Tibial artery (tissue), 4 donors: ENCODE measurements at regions not wholly inside any gene's neighbourhood (a gene's known extent, or its start where the extent isn't known, plus 50 kb on each side); places are given as distances from the start of the nearest gene placed in this dataset.

ENCODE experiments used
- DNase-seq, 2 donors: peaks; one replicate each; pipeline ENCODE4 v3.0.0-alpha.2; 2019
- H3K27ac ChIP-seq, 2 donors: fragments of 200-600 bp; sonication (generic) in 1 of 2; 1 replicate in 1 of 2; 2 replicates in 1 of 2; pipeline ENCODE4 v1.5.1; 2018 to 2019; ENCODE audit warnings: mild to moderate bottlenecking in 1 of 2
- H3K27me3 ChIP-seq, 2 donors: fragments of 200-600 bp; sonication (generic) in 1 of 2; one replicate each; pipeline versions ENCODE4 v1.5.1 to v1.6.0; 2016 to 2019
- H3K36me3 ChIP-seq, 3 donors: fragments of 200-600 bp; sonication (generic) in 2 of 3; one replicate each; pipeline ENCODE4 v1.5.1; 2016 to 2019; ENCODE audit warnings: mild to moderate bottlenecking in 2 of 3
- H3K4me1 ChIP-seq, 4 donors: fragments of 200-600 bp; sonication (generic) in 2 of 4; 1 replicate in 3 of 4; 2 replicates in 1 of 4; pipeline ENCODE4 v1.5.1; 2016 to 2019
- H3K4me3 ChIP-seq, 2 donors: fragments of 200-600 bp; sonication (generic) in 1 of 2; 1 replicate in 1 of 2; 2 replicates in 1 of 2; pipeline ENCODE4 v1.5.1; 2018 to 2019; ENCODE audit warnings: mild to moderate bottlenecking in 2 of 2
- H3K9me3 ChIP-seq, 3 donors: fragments of 200-600 bp; sonication (generic) in 1 of 3; one replicate each; pipeline ENCODE4 v1.5.1; 2016 to 2019
- CTCF ChIP-seq, 2 experiments: fragments of 200-600 bp in 1 of 2; fragments of 450-650 bp in 1 of 2; IDR thresholded peaks; one replicate each; pipeline ENCODE4 v1.5.1; 2017 to 2019; ENCODE audit warnings: antibody characterized with exemption in 2 of 2, mild to moderate bottlenecking in 1 of 2, moderate library complexity in 1 of 2
- intact Hi-C: fragments of 100-400 bp; cut with DNase I; formaldehyde crosslinking; loops from one replicate; pipeline ENCODE4 v1.15.0; 2023; ENCODE audit warnings: low total_unique reads

- intact Hi-C loops: no loop called here
- H3K36me3 ChIP-seq: no peaks in the 10 kb centered on the region
- H3K9me3 ChIP-seq: no peaks in the 10 kb centered on the region
- H3K27ac ChIP-seq: no peak overlapping the region
- no peak for DNase-seq
- peaks cover 0 to 3% (median 0%) of the 10 kb centered on the region in 4 donors for H3K4me1 ChIP-seq
- H3K4me3 ChIP-seq: no peak overlapping the region
- H3K27me3 ChIP-seq: no peaks in the 10 kb centered on the region
- no peak for TF ChIP-seq CTCF (IDR thresholded peaks at IDR 0.05)
Measured at GRCh38 chr10:6909905-6910560, 330.0 kb upstream of the PRKCQ start.

GRCh38 chr10:6907877-6908530, 327.9 kb upstream of the PRKCQ start:
- H3K4me3 ChIP-seq: no peak overlapping the region
- intact Hi-C loops: no loop called here

GRCh38 chr10:6894405-6894804, 314.3 kb upstream of the PRKCQ start:
- DNase-seq: no peak
- H3K36me3 ChIP-seq: no peaks in the 10 kb centered on the region
- no peak overlapping the region for H3K4me3 ChIP-seq
- H3K27me3 ChIP-seq: peaks cover 0 to 4% of the 10 kb centered on the region in 2 donors
- intact Hi-C loops: no loop called here
- no peaks in the 10 kb centered on the region for H3K4me1 ChIP-seq
- no peaks in the 10 kb centered on the region for H3K9me3 ChIP-seq
- no peak overlapping the region for H3K27ac ChIP-seq
- TF ChIP-seq CTCF (IDR thresholded peaks at IDR 0.05): no peak

More at GRCh38 chr10:6907877-6908530, 327.9 kb upstream of the PRKCQ start:
- no peaks in the 10 kb centered on the region for H3K9me3 ChIP-seq
- H3K27me3 ChIP-seq: no peaks in the 10 kb centered on the region
- peaks cover 0 to 2% (median 0%) of the 10 kb centered on the region in 4 donors for H3K4me1 ChIP-seq
- H3K27ac ChIP-seq: no peak overlapping the region
- H3K36me3 ChIP-seq: no peaks in the 10 kb centered on the region
- TF ChIP-seq CTCF (IDR thresholded peaks at IDR 0.05): no peak
- no peak for DNase-seq

GRCh38 chr10:6892864-6893263, 312.8 kb upstream of the PRKCQ start:
- Histone ChIP-seq H3K27ac (no peak overlapping the region), H3K4me3 (no peak overlapping the region), H3K27me3 (peaks cover 0 to 4% of the 10 kb centered on the region in 2 donors), H3K9me3 (no peaks in the 10 kb centered on the region), H3K36me3 (no peaks in the 10 kb centered on the region), H3K4me1 (no peaks in the 10 kb centered on the region)
- intact Hi-C loops: no loop called here
- TF ChIP-seq CTCF (IDR thresholded peaks at IDR 0.05): no peak
- no peak for DNase-seq

GRCh38 chr10:6891924-6892323, 311.8 kb upstream of the PRKCQ start:
- no peaks in the 10 kb centered on the region for H3K4me1 ChIP-seq
- intact Hi-C loops: no loop called here
- no peak overlapping the region for H3K4me3 ChIP-seq
- no peak for DNase-seq
- peaks cover 0 to 4% of the 10 kb centered on the region in 2 donors for H3K27me3 ChIP-seq
- no peaks in the 10 kb centered on the region for H3K36me3 ChIP-seq
- no peak overlapping the region for H3K27ac ChIP-seq
- no peak for TF ChIP-seq CTCF (IDR thresholded peaks at IDR 0.05)
- no peaks in the 10 kb centered on the region for H3K9me3 ChIP-seq
